ENCODE measurements at regions not wholly inside any gene's neighbourhood (a gene's known extent, or its start where the extent isn't known, plus 50 kb on each side); places are given as distances from the start of the nearest gene placed in this dataset.

DNA sequence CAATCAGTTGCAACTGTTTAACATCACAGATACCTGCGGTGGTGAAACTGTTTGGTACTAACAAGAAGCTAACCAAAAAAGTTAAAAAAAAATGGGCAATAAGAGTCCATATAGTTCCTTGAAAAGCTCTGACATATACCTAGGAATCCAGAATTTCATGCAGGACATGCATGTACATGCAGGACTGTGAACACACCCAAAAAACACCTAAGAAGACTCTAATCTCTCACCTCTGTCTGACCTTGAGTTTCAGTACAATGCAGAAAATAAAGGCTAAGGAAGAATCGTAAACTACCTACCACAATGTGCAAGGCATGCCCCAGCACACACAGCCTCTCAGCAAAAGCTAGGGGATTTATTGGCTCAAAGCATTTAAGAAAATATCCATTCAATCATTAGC is 110.7 kb upstream of the GOLGA8J start:
- Histone ChIP-seq H3K27me3 (ENCODE audit: low read depth) (0 out of 2 replicates have a peak, but pooled peaks cover 8% of the 10 kb centered on the region), H3K4me3 (no peak overlapping the region), H3K36me3 (replicated peaks) (no peaks in the 10 kb centered on the region), H3K4me1 (no peaks in the 10 kb centered on the region), H3K9me3 (no peaks in the 10 kb centered on the region)
- DNase-seq (ENCODE audit: low spot score in 2 of 2): no peak
- in situ Hi-C loops (cut with MboI; ENCODE audit: low sequenced_read_pairs): no loop called here

DNA sequence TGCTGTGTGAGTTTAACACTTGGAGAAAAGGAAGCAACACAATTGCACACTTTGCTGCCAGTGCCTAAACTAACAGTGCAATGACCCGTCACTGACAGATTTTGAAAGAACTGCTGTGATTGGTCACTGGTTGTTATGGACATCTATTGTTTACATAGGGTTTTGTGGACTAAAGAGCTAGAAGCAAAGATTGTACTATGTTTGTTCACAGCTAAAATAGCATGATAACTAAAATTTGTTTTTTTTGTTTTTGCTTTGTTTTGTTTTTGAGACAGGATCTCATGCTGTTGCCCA is 112.4 kb upstream of the GOLGA8J start:
- H3K9me3 ChIP-seq: no peaks in the 10 kb centered on the region
- H3K4me1 ChIP-seq: no peaks in the 10 kb centered on the region
- no peak for DNase-seq (ENCODE audit: low spot score in 2 of 2)
- H3K36me3 ChIP-seq (replicated peaks): no peaks in the 10 kb centered on the region
- no peak overlapping the region for H3K4me3 ChIP-seq
- 0 out of 2 replicates have a peak, but pooled peaks cover 6% of the 10 kb centered on the region for H3K27me3 ChIP-seq (ENCODE audit: low read depth)
- in situ Hi-C loops (cut with MboI; ENCODE audit: low sequenced_read_pairs): no loop called here

- H3K4me3 ChIP-seq: no peak overlapping the region
- in situ Hi-C loops (cut with MboI; ENCODE audit: low sequenced_read_pairs): no loop called here
- H3K27me3 ChIP-seq (ENCODE audit: low read depth): 0 out of 2 replicates have a peak, but pooled peaks cover 6% of the 10 kb centered on the region
- H3K9me3 ChIP-seq: no peaks in the 10 kb centered on the region
- DNase-seq (ENCODE audit: low spot score in 2 of 2): no peak
- no peaks in the 10 kb centered on the region for H3K36me3 ChIP-seq (replicated peaks)
- no peaks in the 10 kb centered on the region for H3K4me1 ChIP-seq
Measured at GRCh38 chr15:29969562-29970401, 113.0 kb upstream of the GOLGA8J start.

DNA sequence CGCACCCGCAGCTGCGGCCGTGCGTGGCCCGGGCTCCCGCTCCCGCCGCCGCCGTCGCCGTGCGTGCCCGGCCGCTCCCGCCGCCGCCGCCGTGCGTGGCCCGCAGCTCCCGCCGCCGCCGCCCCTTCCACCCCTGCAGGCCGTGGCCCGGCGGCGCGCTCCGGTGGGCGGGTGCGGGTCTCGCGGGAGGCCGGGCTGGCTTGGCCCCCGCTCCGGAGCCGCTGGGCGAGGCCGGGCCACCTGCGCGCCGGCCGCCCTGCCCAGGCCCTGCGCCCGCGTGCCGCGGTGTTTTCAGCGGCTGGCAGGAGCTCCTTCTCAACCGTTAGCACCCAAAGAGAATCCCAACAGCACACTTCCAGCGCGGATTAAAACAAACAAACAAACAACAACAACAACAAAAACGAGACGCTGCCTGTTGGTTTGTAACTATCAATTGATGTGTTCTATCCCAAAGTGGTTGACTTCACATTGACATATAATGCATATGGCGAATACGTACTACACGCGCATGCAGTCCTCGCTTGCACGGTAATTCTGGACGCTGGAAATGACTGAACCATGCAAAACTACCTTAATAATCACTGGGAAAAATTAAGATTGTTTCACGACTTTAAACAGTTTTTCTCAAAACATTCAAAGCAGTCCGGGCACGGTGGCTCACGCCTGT is 113.7 kb upstream of the GOLGA8J start:
- H3K4me1 ChIP-seq: no peaks in the 10 kb centered on the region
- no peak overlapping the region for H3K4me3 ChIP-seq
- H3K27me3 ChIP-seq (ENCODE audit: low read depth): 0 out of 2 replicates have a peak, but pooled peaks cover 6% of the 10 kb centered on the region
- no peaks in the 10 kb centered on the region for H3K36me3 ChIP-seq (replicated peaks)
- DNase-seq (ENCODE audit: low spot score in 2 of 2): no peak
- in situ Hi-C loops (cut with MboI; ENCODE audit: low sequenced_read_pairs): no loop called here
- H3K9me3 ChIP-seq: no peaks in the 10 kb centered on the region

- 0 out of 2 replicates have a peak, but pooled peaks cover 6% of the 10 kb centered on the region for H3K27me3 ChIP-seq (ENCODE audit: low read depth)
- no peak for DNase-seq (ENCODE audit: low spot score in 2 of 2)
- H3K36me3 ChIP-seq (replicated peaks): no peaks in the 10 kb centered on the region
- in situ Hi-C loops (cut with MboI; ENCODE audit: low sequenced_read_pairs): no loop called here
- no peaks in the 10 kb centered on the region for H3K9me3 ChIP-seq
- H3K4me1 ChIP-seq: no peaks in the 10 kb centered on the region
- H3K4me3 ChIP-seq: no peak overlapping the region
Measured at GRCh38 chr15:29968099-29968894, 114.5 kb upstream of the GOLGA8J start.

- no peak overlapping the region for H3K4me3 ChIP-seq
- DNase-seq (ENCODE audit: low spot score in 2 of 2): no peak
- H3K36me3 ChIP-seq (replicated peaks): no peaks in the 10 kb centered on the region
- H3K4me1 ChIP-seq: no peaks in the 10 kb centered on the region
- in situ Hi-C loops (cut with MboI; ENCODE audit: low sequenced_read_pairs): no loop called here
- no peaks in the 10 kb centered on the region for H3K9me3 ChIP-seq
- peaks cover 8% of the 10 kb centered on the region; the same call in 1 of the 2 replicates for H3K27me3 ChIP-seq (ENCODE audit: low read depth)
Measured at GRCh38 chr15:29962407-29962806, 120.3 kb upstream of the GOLGA8J start.

DNA sequence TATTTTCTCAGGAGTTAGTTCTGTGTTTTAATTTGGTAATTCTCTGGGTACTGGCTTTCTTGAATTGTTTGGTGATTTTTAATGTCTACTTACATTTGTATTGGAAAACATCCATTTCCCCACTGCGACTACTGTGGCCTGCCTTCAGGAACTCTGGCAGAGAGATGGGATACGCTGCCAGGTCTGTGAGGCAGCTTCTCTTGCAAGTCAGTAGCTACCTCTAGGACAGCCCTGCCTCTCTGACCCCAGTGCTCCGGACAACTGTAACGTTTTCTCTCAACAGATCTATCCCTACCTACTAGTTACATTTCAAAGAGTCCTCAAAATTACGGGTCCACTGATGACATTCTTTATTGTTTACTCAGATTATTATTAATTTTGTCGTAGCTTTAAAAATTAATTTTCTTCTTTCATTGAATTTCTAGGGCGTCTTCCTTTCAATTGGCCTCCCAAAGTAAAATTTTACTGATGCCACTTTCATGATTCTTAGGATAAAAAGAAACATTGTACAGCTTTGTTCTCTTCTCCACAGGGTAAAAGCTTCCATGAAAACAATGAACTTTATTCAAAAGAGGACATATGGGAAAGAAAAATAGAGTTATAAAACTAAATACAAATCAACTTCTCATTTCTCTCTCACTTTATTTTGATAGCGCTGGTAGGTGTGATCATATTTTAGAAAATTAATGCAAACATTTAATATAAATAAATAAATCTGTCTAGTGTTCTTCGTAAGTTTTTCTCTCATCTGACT is 123.2 kb upstream of the GOLGA8J start:
- H3K27me3 ChIP-seq (ENCODE audit: low read depth): peaks cover 7% of the 10 kb centered on the region; the same call in 1 of the 2 replicates
- in situ Hi-C loops (cut with MboI; ENCODE audit: low sequenced_read_pairs): no loop called here
- H3K4me3 ChIP-seq: no peak overlapping the region
- no peaks in the 10 kb centered on the region for H3K9me3 ChIP-seq
- no peaks in the 10 kb centered on the region for H3K4me1 ChIP-seq
- no peak for DNase-seq (ENCODE audit: low spot score in 2 of 2)
- H3K36me3 ChIP-seq (replicated peaks): no peaks in the 10 kb centered on the region

GRCh38 chr15:29952225-29952624 is 130.0 kb upstream of the TJP1 start:
- Histone ChIP-seq H3K4me1 (no peaks in the 10 kb centered on the region), H3K4me3 (no peak overlapping the region), H3K27me3 (ENCODE audit: low read depth) (no peaks in the 10 kb centered on the region), H3K9me3 (no peaks in the 10 kb centered on the region), H3K36me3 (replicated peaks) (no peaks in the 10 kb centered on the region)
- no peak for DNase-seq (ENCODE audit: low spot score in 2 of 2)
- in situ Hi-C loops (cut with MboI; ENCODE audit: low sequenced_read_pairs): no loop called here

- in situ Hi-C loops (cut with MboI; ENCODE audit: low sequenced_read_pairs): no loop called here
- H3K4me1 ChIP-seq: no peaks in the 10 kb centered on the region
- DNase-seq (ENCODE audit: low spot score in 2 of 2): no peak
- H3K36me3 ChIP-seq (replicated peaks): no peaks in the 10 kb centered on the region
- H3K27me3 ChIP-seq (ENCODE audit: low read depth): no peaks in the 10 kb centered on the region
- H3K9me3 ChIP-seq: no peaks in the 10 kb centered on the region
- H3K4me3 ChIP-seq: no peak overlapping the region
Measured at GRCh38 chr15:29945943-29946596, 123.8 kb upstream of the TJP1 start.

DNA sequence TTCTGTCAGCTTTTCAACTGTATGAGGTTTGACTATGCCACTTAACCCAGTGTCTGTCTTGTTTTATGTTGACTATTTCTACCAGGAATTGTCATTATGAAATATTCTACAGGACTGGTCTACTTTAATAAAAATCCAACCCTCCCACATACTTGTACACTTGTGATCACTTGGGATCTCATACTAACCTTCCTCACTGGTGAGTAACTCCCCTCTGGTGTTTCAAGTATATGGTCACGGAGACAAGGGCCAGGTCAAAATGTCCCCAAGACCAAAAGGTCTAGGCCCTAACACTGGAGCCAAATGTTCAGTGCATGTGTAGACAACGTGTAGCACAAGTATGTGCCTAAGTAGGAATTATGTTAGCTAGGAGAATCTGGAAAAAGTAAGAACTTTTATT is 122.7 kb upstream of the TJP1 start:
- Histone ChIP-seq H3K36me3 (replicated peaks) (no peaks in the 10 kb centered on the region), H3K4me3 (no peak overlapping the region), H3K9me3 (no peaks in the 10 kb centered on the region), H3K27me3 (ENCODE audit: low read depth) (no peaks in the 10 kb centered on the region), H3K4me1 (no peaks in the 10 kb centered on the region)
- no peak for DNase-seq (ENCODE audit: low spot score in 2 of 2)
- in situ Hi-C loops (cut with MboI; ENCODE audit: low sequenced_read_pairs): no loop called here

GRCh38 chr15:29942548-29942947 is 120.3 kb upstream of the TJP1 start:
- Histone ChIP-seq H3K4me1 (no peaks in the 10 kb centered on the region), H3K9me3 (no peaks in the 10 kb centered on the region), H3K4me3 (no peak overlapping the region), H3K27me3 (ENCODE audit: low read depth) (no peaks in the 10 kb centered on the region), H3K36me3 (replicated peaks) (no peaks in the 10 kb centered on the region)
- no peak for DNase-seq (ENCODE audit: low spot score in 2 of 2)
- in situ Hi-C loops (cut with MboI; ENCODE audit: low sequenced_read_pairs): no loop called here

- no peak for DNase-seq (ENCODE audit: low spot score in 2 of 2)
- Histone ChIP-seq H3K4me1 (no peaks in the 10 kb centered on the region), H3K36me3 (replicated peaks) (no peaks in the 10 kb centered on the region), H3K4me3 (no peak overlapping the region), H3K9me3 (no peaks in the 10 kb centered on the region), H3K27me3 (ENCODE audit: low read depth) (no peaks in the 10 kb centered on the region)
- in situ Hi-C loops (cut with MboI; ENCODE audit: low sequenced_read_pairs): no loop called here
Measured at GRCh38 chr15:29942143-29942542, 119.9 kb upstream of the TJP1 start.

DNA sequence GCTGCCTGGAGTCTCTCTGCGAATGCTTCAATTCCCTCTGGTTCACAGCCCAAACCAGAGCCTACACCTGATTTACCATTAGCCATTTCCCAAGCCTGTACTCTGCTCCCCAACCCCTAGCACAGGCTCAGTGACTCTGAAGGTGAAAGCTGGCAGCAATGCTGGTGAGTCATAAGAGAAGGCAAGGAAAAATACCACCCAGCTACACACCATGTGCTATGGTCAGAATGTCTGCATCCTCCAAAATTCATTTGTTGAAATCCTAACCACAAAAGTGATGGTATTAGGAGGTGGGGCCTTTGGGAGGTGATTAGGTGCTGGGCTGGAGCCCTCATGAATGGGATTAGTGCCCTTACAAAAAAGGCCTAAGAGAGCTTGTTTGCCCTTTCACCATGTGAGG is 117.1 kb upstream of the TJP1 start:
- Histone ChIP-seq H3K36me3 (replicated peaks) (no peaks in the 10 kb centered on the region), H3K9me3 (no peaks in the 10 kb centered on the region)

More for the DNA sequence above, 117.1 kb upstream of the TJP1 start:
- in situ Hi-C loops (cut with MboI; ENCODE audit: low sequenced_read_pairs): no loop called here
- Histone ChIP-seq H3K4me1 (no peaks in the 10 kb centered on the region), H3K4me3 (no peak overlapping the region), H3K27me3 (ENCODE audit: low read depth) (peaks cover 3% of the 10 kb centered on the region)
- DNase-seq (ENCODE audit: low spot score in 2 of 2): no peak
